H1 (cell line): ENCODE measurements at regions not wholly inside any gene's neighbourhood (a gene's known extent, or its start where the extent isn't known, plus 50 kb on each side); places are given as distances from the start of the nearest gene placed in this dataset.

ENCODE experiments used
- CTCF ChIP-seq, 3 experiments: IDR thresholded peaks; 1 replicate in 2 of 3; 2 replicates in 1 of 3; pipeline versions ENCODE4 v1.5.1 to v1.6.1; 2011; ENCODE audit warnings: low read length in 3 of 3, mild to moderate bottlenecking in 3 of 3, inconsistent platforms in 2 of 3, low read depth in 1 of 3, moderate library complexity in 1 of 3; ENCODE audit not compliant: insufficient read depth in 1 of 3; ENCODE audit errors: control extremely low read depth in 1 of 3
- EZH2 ChIP-seq: fragments of 200-600 bp; sonication (generic); IDR thresholded peaks from 2 replicates; pipeline ENCODE4 v1.7.1; 2012; ENCODE audit warnings: low read depth, mild to moderate bottlenecking, moderate library complexity, low read length, inconsistent platforms; ENCODE audit not compliant: severe bottlenecking
- GABPA ChIP-seq: IDR thresholded peaks from 2 replicates; pipeline ENCODE4 v1.6.1; 2011; ENCODE audit warnings: mild to moderate bottlenecking, low read length, moderate library complexity, borderline replicate concordance; ENCODE audit not compliant: insufficient read depth
- MAFK ChIP-seq: IDR thresholded peaks from 2 replicates; pipeline ENCODE4 v1.6.1; 2012; ENCODE audit warnings: low read depth, mild to moderate bottlenecking, improper control_type of control experiment, low read length
- POLR2A ChIP-seq, 2 experiments: IDR thresholded peaks; 1 replicate in 1 of 2; 2 replicates in 1 of 2; pipeline ENCODE4 v1.6.1; 2011; ENCODE audit warnings: low read depth in 2 of 2, low read length in 2 of 2, mild to moderate bottlenecking in 2 of 2; ENCODE audit errors: control extremely low read depth in 1 of 2
- SAP30 ChIP-seq: fragments of 300-600 bp; sonication (generic); IDR thresholded peaks from 2 replicates; pipeline ENCODE4 v1.7.1; 2012; ENCODE audit warnings: low read length, moderate library complexity, mild to moderate bottlenecking, inconsistent platforms; ENCODE audit not compliant: insufficient read depth, insufficient replicate concordance
- SRF ChIP-seq: IDR thresholded peaks from 2 replicates; pipeline ENCODE4 v1.6.1; 2011; ENCODE audit warnings: mild to moderate bottlenecking, low read depth, low read length, moderate library complexity
- TAF1 ChIP-seq: IDR thresholded peaks from 2 replicates; pipeline ENCODE4 v1.6.1; 2011; ENCODE audit warnings: mild to moderate bottlenecking, low read depth, low read length
- TCF12 ChIP-seq: IDR thresholded peaks from 2 replicates; pipeline ENCODE4 v1.6.1; 2011; ENCODE audit warnings: low read depth, mild to moderate bottlenecking, low read length
- USF2 ChIP-seq: IDR thresholded peaks from 2 replicates; pipeline ENCODE4 v1.6.1; 2011; ENCODE audit warnings: low read length, improper control_type of control experiment
- YY1 ChIP-seq: IDR thresholded peaks from 2 replicates; pipeline ENCODE4 v1.6.1; 2011; ENCODE audit warnings: low read depth, mild to moderate bottlenecking, low read length

GRCh38 chr11:45449036-45449601 is 163.0 kb upstream of the SYT13 start:
- TF ChIP-seq TAF1 (no peak), USF2 (no peak), SAP30 (no peak), MAFK (no peak), SRF (no peak), TCF12 (no peak), EZH2 (no peak), POLR2A (IDR thresholded peaks at IDR 0.05; ENCODE audit: control extremely low read depth in 1 of 2, low read depth in 2 of 2, low read length in 2 of 2) (no peak), GABPA (no peak), YY1 (no peak), CTCF (IDR thresholded peaks at IDR 0.05; ENCODE audit: control extremely low read depth in 1 of 3, insufficient read depth in 1 of 3, low read depth in 1 of 3, low read length in 3 of 3) (no peak)
